Tibial nerve (tissue), 3 donors: ENCODE measurements at regions not wholly inside any gene's neighbourhood (a gene's known extent, or its start where the extent isn't known, plus 50 kb on each side); places are given as distances from the start of the nearest gene placed in this dataset.

ENCODE experiments used
- CTCF ChIP-seq, 5 experiments: fragments of 200-600 bp in 3 of 5; fragments of 450-650 bp in 2 of 5; sonication (generic) in 3 of 5; IDR thresholded peaks; one replicate each; pipeline ENCODE4 v1.5.1; 2016 to 2019; ENCODE audit warnings: antibody characterized with exemption in 5 of 5, mild to moderate bottlenecking in 3 of 5, moderate library complexity in 2 of 5
- POLR2A ChIP-seq, 2 donors: fragments of 450-650 bp; IDR thresholded peaks; one replicate each; pipeline ENCODE4 v1.6.1; 2017; ENCODE audit warnings: antibody characterized with exemption in 2 of 2, mild to moderate bottlenecking in 2 of 2, moderate library complexity in 2 of 2

GRCh38 chr5:104024538-104024937 is 461.9 kb upstream of the NUDT12 start:
- TF ChIP-seq CTCF (IDR thresholded peaks at IDR 0.05) (no peak), POLR2A (IDR thresholded peaks at IDR 0.05) (no peak)
